Mammary epithelial cell (primary cell): ENCODE measurements at regions not wholly inside any gene's neighbourhood (a gene's known extent, or its start where the extent isn't known, plus 50 kb on each side); places are given as distances from the start of the nearest gene placed in this dataset.

ENCODE experiments used
- EZH2 ChIP-seq: IDR thresholded peaks from 2 replicates; pipeline ENCODE4 v1.6.1; 2012; ENCODE audit warnings: low read length, inconsistent platforms, borderline replicate concordance
- TF ChIP-seq, protein P1 (sequence below), 2 donors: IDR thresholded peaks in 1 of 2; conservative IDR thresholded peaks in 1 of 2; 2 replicates each; pipeline ENCODE4 v1.5.1; 2011 to 2012; ENCODE audit warnings: inconsistent platforms in 2 of 2, low read length in 2 of 2, mild to moderate bottlenecking in 2 of 2, control low read depth in 1 of 2, low read depth in 1 of 2; ENCODE audit not compliant: insufficient read depth in 1 of 2; ENCODE audit errors: extremely low read depth in 1 of 2

DNA sequence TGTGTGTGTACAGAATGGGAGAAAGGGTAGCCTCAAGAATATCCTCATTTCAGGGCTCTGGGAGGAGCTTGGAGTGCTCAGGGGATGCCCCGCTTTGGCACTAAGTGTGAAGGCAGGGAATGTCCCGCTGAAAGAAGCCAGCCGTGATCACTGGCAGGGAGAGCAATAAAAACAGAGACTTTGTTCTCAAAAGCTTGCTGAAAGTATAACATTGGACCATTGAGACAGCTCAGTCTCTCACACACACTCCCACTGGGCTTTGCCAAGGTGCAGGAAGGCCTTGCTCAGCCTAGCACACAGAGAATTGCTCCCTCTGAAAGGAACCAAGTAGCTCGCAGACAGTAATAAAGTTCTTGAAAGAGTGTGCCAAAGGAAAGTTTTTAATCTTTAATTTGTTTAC is 143.8 kb upstream of the SLITRK2 start:
- TF ChIP-seq, protein P1, sequence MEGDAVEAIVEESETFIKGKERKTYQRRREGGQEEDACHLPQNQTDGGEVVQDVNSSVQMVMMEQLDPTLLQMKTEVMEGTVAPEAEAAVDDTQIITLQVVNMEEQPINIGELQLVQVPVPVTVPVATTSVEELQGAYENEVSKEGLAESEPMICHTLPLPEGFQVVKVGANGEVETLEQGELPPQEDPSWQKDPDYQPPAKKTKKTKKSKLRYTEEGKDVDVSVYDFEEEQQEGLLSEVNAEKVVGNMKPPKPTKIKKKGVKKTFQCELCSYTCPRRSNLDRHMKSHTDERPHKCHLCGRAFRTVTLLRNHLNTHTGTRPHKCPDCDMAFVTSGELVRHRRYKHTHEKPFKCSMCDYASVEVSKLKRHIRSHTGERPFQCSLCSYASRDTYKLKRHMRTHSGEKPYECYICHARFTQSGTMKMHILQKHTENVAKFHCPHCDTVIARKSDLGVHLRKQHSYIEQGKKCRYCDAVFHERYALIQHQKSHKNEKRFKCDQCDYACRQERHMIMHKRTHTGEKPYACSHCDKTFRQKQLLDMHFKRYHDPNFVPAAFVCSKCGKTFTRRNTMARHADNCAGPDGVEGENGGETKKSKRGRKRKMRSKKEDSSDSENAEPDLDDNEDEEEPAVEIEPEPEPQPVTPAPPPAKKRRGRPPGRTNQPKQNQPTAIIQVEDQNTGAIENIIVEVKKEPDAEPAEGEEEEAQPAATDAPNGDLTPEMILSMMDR (conservative IDR thresholded peaks at IDR 0.05 in 1 of 2, IDR thresholded peaks at IDR 0.05 in 1 of 2; ENCODE audit: extremely low read depth in 1 of 2, insufficient read depth in 1 of 2, low read depth in 1 of 2, low read length in 2 of 2) = no peak
- TF ChIP-seq EZH2 = no peak
